Activated CD8-positive, alpha-beta memory T cell treated with anti-CD3 and anti-CD28 coated beads for 36 hours (primary cell): ENCODE measurements at regions not wholly inside any gene's neighbourhood (a gene's known extent, or its start where the extent isn't known, plus 50 kb on each side); places are given as distances from the start of the nearest gene placed in this dataset.
"Not testable (repeated sequence)": the region's sequence is repeated elsewhere in the genome, so short reads cannot be mapped to it uniquely, and the experiment has no call there.

Experiments used
- CTCF ChIA-PET: fragments of 350-600 bp; sonication (Branson Sonifier 250); formaldehyde crosslinking; loops from one replicate; lab custom pipeline; 2021; ENCODE audit warnings: antibody characterized with exemption; lab: Charles Lee
- POLR2A ChIA-PET: fragments of 350-600 bp; sonication (Branson Sonifier 250); formaldehyde crosslinking; loops from one replicate; lab custom pipeline; 2021; ENCODE audit warnings: antibody characterized with exemption; lab: Charles Lee

DNA sequence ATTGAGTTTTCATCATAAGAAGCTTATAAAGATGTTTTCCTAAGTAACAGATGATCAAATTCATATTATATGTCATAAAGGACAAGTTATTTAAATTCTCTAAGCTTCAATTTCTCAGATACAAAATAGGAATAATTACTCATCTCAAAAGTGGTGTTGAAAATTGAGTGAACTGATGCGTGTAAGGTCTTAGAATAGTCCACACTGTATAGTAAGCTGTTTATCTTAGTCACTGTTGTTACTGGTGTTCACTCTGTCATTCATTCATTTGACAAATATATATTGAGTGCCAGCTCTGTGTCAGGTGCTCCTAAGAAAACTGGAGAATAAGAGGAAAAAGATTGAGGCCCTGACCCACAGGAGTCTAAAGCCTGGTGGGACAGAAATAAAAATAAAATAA, 186.3 kb upstream of the BRINP3 start:
- CTCF ChIA-PET = no interaction called here
- POLR2A ChIA-PET = no interaction called here

DNA sequence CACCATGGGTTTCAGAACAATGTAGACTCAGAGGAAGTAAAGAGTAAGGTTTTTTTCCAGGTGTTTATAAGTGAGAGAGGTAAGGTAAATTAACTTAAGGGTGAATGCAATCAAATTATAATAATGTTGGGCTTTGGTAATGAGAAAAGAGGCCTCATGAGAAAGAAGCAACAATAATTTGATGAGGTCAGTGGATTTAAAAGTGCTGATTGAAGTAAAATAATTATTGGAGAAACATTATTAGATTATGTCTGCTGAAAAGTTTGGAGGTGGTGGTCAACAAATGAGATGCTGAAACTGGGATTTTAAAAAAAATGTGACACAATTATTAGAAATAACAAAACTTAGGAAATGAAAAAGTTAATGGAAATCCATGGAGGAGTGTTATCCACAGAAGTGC, 187.4 kb upstream of the BRINP3 start:
- ChIA-PET CTCF (no interaction called here), POLR2A (no interaction called here)

DNA sequence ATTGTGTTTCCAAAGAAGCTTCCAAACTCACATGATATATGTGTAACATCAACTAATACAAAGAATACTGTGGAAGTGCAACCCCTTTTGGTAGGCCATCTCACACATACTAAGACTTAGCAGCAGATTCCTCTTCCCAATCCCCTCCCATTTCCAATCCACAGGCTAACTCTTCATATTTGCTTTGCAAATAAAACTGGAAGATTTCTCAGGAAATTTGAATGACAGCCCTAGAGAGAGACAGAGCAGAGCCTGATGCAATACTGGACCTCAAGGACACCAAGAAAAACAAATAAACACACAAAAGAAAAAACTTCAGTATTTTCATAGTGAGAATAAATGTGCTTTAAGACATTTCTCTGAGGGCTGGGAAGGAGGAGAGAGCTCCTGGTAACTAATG, 190.2 kb upstream of the BRINP3 start:
- POLR2A ChIA-PET = interaction anchor here (0.6 kb wide), 1 partner anchor 83 kb away, joined by 5 read pairs; no protein-coding TSS in a partner anchor
- CTCF ChIA-PET = no interaction called here

DNA sequence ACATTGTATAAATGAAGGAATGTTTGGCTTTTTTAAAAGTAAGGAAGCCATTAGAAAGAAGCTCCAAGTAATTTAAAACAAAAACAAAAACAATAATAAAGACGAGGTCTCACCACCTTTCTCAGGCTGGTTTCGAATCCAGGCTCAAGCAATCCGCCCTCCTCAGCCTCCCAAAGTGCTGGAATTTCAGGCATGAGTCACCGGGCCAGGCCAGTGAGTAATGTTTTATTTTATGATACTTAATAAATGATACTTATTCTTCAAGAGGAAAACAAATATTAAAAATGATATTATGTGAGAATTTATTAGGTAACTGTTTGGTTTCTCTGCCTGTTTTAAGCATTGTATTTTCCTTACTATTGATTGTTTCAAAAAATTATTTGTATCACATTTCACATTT, 201.4 kb upstream of the BRINP3 start:
- CTCF ChIA-PET = no interaction called here
- POLR2A ChIA-PET = no interaction called here

DNA sequence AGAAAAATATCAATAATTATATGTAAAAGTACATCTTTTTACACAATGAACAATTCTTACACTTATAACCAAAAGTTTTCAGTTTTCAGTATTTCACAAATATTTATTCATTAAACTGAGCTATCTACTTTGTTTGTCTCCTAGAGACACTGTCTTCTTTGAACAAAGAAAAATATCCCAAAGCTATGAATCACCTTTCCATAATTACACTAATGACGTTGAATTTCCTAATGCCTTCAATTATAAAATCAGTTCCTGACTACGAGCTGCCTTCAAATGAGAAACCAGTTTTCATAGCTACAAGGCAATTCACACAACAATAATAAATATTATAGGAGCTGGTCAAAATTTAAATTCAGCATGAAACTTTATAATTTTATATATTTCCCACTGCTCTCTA, 201.8 kb upstream of the BRINP3 start:
- ChIA-PET POLR2A (no interaction called here), CTCF (no interaction called here)

DNA sequence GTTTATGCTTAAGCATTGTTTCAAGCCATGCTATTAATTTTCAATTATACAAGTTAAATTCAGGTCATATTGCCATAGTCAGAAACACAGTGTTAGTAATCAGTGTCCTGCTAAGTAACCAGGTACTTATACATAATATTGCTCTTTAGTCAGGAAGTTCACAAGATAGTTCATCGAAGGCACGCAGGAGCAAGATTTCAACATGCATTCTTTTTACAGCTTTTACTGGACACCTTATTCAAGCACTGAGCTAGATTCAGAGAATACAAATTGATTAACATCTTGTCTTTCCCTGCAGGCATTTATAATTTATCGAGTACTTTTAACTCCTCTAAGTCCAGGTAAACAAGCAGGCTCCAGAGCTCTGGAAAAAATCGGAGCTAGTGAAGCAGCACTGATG, 202.3 kb upstream of the BRINP3 start:
- POLR2A ChIA-PET = no interaction called here

DNA sequence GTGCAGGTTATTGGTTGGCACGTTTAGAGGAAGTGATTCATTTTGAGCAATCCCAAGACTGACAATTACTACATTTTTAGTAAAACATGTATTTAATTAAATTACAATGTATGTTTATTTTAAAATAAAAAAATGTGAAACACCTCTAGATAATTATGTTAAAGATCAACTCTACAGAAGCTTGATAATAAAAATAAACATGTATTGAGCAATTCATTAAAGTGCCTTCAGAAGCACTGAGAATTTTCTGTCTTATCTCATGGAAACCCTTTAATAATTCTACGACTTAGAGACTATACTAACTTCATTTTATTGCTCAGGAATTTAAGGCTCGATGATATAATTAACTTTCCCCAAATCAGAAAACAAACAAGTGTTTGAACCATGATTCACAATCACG, 208.0 kb upstream of the BRINP3 start:
- CTCF ChIA-PET = no interaction called here

More for the DNA sequence above, 202.3 kb upstream of the BRINP3 start:
- CTCF ChIA-PET = no interaction called here

DNA sequence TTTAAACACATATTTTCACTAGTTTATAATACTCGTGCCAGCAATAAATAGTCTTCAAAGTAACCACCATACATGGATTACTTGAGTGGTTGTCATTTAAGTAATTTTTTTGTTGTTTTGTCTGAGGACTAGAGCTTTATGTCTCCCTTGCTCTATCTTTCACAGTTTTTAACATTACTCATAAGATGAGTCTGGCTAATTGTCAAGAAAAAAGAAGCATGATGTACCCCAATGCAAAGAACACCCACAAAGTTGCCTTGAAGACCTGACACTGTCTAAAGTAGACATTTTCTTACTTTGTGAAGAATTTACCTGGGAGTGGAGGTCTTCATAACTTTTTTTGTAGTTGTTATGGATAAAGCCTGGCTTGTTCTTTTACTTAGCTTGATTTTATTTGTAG, 210.4 kb upstream of the BRINP3 start:
- CTCF ChIA-PET = no interaction called here
- POLR2A ChIA-PET = no interaction called here

More for the DNA sequence above, 208.0 kb upstream of the BRINP3 start:
- POLR2A ChIA-PET = no interaction called here

DNA sequence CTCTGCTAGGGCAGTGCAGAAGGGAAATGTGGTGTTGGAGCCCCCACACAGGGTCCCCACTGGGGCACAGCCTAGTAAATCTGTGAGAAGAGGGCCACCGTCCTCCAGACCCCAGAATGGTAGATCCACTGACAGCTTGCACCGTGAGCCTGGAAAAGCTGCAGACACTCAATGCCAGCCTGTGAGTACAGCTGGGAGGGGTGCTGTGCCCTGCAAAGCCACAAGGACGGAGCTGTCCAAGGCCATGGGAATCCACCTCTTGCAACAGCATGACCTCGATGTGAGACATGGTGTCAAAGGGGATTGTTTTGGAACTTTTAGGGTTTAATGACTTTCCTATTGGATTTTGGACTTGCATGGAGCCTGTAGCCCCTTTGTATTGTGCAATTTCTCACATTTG, 220.8 kb upstream of the BRINP3 start:
- POLR2A ChIA-PET, CTCF ChIA-PET: not testable (repeated sequence)

DNA sequence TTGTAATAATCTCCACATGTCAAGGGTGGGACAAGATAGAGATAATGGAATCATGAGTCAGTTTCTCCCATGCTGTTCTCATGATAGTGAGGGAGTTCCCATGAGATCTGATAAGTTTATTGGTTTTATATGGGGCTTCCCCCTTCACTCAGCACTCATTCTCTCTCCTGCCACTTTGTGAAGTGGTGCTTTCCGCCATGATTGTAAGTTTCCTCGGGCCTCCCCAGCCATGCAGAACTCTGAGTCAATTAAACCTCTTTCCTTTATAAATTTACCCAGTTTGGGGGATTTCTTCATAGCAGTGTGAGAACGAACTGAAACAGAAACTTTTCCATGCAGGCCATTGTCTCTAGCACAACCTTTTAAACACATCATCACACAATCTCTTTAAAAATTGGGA, 221.5 kb upstream of the BRINP3 start:
- ChIA-PET POLR2A (no interaction called here), CTCF (no interaction called here)

DNA sequence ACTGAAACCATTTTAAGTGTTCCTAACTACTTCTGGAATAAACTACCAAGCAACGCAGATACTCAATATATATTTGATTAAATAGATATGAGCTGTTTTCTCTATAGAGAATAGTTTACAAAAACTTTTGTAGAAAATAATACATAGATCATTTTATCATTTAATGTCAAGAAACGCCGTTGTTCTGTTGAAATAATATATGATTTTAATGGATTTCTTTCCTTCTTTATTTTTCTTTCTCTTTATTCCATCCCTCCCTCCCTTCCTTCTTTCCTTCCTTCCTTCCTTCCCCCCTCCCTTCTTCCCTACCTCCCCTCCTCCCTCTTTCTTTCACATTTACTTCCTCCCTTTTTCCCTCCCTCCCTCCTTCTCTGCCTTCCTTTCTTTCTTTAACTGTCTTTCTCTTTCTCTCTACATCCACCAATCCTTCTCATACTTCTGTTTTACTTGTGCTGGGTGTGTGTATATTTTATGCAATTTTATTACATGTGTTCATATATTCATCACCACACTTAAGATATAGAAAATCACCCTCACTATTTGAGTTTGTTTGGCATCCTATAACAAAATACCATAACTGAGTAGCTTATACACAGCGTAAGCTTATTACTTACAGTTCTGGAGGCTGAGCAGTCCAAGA, 230.9 kb upstream of the BRINP3 start:
- ChIA-PET POLR2A (no interaction called here), CTCF (no interaction called here)

DNA sequence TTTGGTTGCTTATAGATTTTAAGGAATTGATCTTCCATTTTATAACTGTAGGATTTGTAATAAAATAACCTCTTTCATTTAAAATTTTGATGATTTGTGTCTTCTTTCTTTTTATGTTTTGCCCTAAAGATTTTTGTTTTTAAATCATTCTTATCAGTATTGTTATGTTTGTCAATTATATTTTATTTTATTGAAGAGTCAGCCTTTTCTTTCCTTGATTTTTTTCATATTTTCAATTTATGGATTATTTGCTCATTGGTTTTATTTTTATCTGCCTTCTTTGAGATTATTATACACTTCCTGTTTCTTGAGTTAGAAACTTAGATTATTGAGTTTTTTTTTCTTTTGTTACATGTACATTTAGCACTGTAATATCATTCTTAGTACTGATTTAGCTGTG, 233.4 kb upstream of the BRINP3 start:
- ChIA-PET POLR2A (no interaction called here), CTCF (no interaction called here)

DNA sequence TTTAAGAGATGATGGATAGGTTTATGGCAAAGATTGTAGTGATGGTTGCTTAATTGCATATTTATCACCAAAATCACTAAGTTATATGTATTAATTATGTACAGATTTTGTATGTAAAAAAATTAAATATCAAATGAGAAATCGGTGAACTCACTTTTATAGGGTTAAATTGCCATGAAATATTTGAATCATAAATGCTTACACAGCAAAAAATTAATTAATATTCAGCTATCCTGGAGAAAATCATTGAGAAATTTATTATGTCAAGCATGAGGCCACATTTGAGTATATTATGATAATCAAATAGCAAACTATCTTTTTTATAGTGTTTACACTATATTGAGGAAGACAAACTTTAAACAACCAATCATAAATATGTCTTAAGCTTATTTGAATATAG, 239.4 kb upstream of the BRINP3 start:
- ChIA-PET POLR2A (no interaction called here), CTCF (no interaction called here)

DNA sequence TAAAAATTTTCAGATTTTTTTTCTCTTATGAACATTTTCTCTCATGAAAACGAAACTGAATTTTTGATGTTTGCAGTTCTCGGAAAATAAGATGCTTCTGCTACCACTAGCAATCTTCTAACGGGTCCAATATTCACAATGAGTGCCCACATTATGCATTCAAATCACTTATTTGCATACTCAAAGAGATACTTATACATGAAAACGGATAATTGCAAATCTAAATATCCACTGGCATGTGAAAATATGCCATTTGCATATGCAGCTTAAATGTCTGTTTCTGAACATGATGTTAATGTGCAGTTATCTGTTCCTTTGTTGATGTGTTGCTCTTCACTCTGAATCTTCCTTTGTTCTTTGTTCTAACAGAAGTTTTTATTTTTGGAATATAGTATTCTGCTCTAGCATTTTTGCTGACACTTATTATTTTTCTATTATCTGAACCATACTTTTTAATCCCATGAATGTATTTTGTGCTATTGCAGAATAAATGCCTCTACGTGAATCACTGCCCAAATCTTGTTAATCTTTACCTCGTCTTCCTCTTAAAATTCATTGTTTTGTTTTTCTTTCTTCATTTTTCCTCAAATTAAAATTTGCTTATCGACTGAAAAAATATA, 259.4 kb upstream of the BRINP3 start:
- POLR2A ChIA-PET = no interaction called here
- CTCF ChIA-PET = no interaction called here

DNA sequence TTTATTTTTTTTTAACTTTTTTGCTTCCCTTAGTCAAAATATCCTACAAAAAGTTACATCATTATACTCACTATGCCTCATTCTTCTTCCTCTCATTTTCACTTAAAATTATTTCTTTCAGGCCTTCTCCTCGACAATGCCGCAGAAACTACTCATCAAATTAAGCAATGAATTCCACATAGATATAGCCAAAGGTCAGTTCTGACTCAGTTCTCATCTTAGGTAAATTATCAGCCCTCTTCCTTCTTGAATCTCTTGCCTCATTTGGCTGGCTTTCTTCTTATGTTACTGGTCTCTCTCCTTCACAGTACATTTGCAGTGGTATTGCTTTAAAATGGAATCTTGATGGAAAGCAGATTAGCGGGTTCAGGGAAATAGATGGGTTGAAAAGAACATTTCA, 260.7 kb upstream of the BRINP3 start:
- ChIA-PET POLR2A (no interaction called here), CTCF (no interaction called here)

DNA sequence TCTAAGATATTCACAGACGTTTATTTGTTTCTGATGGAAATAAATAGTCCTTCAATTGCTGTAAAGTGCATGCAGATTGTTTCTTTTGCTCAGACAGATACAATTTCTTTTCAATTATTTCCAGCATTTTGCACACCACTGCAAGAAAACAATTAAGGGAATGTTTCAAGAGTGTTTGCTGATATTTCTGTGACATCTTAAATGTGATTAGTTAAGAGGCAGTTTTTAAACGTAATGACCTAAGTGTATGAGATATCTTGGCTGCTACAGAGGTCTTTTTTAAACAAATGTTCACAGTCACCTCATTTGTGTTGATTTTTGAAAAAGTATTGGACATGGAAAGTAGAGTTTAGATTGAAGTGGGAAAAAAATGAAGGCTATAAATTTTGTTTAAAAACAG, 262.3 kb upstream of the BRINP3 start:
- POLR2A ChIA-PET = no interaction called here
- CTCF ChIA-PET = no interaction called here

DNA sequence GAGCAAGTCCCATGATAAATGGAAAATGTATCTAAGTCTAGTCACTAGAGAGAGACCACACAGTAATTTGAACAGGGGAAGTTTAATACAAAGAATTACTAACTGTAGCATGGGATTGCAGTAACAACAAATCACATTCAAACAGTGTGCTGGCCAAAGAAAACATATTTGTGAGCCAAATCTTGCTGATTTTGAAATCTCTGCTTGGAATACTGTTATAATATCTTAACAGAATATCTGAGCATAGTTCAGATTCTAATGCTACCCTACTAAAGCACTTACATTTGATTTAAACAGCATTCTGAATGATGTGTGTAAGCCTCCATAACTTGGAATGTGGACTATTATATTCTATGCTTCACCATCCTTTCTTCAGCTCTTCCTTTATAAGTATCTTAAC, 270.0 kb upstream of the BRINP3 start:
- ChIA-PET CTCF (no interaction called here), POLR2A (no interaction called here)

DNA sequence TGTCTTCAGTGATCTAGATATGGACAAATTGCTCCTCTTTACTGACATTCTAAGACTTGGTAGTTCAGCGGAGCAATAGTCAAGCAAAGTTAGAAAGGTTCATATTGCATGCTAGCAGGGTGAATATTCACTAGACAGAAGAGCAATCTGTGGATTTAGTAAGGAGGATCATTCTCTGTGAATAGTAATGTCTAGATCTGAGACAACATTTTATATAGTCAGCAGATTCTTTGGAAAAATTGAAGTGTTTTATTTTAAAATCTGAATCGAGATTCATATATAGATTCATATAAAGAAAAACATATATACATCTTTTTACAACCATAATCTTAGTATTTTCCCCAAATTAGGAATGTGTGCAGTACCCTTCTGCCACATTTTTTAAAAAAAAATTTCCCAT, 274.5 kb upstream of the BRINP3 start:
- ChIA-PET POLR2A (no interaction called here), CTCF (no interaction called here)

DNA sequence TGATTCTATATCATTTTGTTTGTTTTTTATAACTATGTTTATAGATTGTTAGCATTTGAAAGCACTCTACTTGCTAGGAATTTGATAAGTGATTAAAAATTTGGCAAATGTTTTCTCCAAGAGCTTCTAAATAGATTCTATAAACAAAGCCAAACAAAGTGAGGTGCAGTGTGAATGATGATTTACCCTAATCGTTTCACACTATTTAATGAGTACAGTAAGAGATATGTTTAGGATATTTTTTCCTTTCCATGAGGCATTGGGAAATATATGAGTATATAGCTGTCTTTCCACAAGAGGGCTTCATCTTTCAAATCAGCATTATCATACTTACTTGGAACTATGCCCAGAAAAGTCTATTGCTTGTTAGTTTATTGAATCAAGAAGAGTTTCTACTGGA, 277.0 kb upstream of the BRINP3 start:
- CTCF ChIA-PET = no interaction called here
- POLR2A ChIA-PET = no interaction called here

DNA sequence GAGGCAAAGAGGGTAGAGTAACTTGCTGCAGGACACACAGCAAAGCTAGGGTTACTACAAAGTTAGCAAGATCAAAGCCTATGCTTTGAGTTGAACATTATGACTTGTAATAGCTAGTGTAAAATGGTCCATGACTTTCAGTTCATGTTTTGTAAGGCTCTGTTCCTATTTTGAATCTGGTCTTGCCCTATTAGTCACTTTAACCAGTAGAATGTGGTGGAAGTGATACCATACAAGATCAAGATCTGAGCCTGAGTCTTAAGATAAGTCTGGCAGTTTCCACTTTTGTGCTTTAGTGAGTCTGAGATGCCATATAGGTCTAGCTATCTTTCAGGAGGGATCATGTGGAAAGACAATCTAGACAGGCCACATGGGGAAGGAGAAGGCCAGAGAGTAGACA, 282.1 kb upstream of the BRINP3 start:
- POLR2A ChIA-PET = no interaction called here
- CTCF ChIA-PET = no interaction called here

DNA sequence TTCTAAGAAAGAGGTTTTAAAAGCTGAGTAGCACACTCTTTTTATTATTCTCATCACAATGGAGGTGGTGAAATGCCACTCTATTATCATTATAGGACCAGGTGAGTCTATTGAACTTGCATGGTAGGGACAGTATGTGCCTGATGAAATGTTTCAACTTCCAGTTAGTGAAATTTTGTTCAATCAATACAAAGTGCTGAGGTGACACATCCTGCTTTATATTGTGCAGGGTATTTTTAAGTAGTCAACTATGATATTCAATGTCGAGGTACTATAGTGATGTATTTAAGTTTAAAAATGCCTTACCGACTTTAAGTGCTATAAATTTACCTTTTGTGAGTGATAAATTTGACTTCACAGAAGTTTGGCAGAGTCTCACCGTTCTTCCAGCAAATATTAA, 284.7 kb upstream of the BRINP3 start:
- ChIA-PET CTCF (no interaction called here), POLR2A (no interaction called here)

DNA sequence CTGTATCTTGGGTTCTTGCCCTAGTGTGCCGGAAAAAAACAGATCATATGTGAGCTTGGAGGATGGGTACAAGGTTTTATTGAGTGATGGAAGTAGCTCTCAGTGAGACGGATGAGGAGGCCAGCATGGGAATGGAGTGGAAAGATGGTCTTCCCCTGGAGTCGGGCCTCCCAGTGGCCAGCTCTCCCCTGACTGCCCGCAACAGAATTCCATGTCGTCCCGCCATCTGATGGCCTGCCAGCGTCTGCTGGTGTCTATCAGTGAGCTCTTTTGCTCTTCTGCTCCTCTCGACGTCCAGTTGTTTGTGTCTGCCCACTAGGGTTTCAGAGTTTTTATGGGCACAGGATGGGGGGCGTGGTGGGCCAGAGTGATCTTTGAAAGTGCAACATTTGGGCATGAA, 315.2 kb upstream of the BRINP3 start:
- ChIA-PET POLR2A (no interaction called here), CTCF (no interaction called here)
